ENCODE measurements at regions not wholly inside any gene's neighbourhood (a gene's known extent, or its start where the extent isn't known, plus 50 kb on each side); places are given as distances from the start of the nearest gene placed in this dataset.

- DNase-seq (ENCODE audit: extremely low spot score): no peak
- no peak for TF ChIP-seq CTCF (IDR thresholded peaks at IDR 0.05; ENCODE audit: control extremely low read depth, extremely low read depth, low read depth, missing control alignments)
- POLR2A ChIA-PET: no interaction called here
- CTCF ChIA-PET: no interaction called here
These were observed 367.0 kb downstream of the NR4A2 start for GRCh38 chr2:155965415-155966063.

- CTCF ChIA-PET: no interaction called here
- no peak for DNase-seq (ENCODE audit: extremely low spot score)
- POLR2A ChIA-PET: no interaction called here
- no peak for TF ChIP-seq CTCF (IDR thresholded peaks at IDR 0.05; ENCODE audit: control extremely low read depth, extremely low read depth, low read depth, missing control alignments)
These were observed 370.9 kb downstream of the NR4A2 start for GRCh38 chr2:155961641-155962040.

DNA sequence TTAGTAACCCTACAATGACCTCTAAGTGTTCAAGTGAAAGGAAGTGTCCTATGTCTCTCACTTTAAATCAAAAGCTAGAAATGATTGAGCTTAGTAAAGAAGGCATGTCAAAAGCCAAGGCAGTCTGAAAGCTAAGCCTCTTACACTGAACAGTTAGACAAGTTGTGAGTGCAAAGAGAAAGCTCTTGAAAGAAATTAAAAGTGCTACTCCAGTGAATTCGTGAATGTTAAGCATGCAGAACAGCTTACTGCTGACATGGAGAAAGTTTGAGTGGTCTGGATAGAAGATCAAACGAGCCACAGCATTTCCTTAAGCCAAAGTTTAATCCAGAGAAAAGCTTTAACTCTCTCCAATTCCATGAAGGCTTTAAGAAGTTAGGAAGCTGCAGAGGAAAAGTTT lies 373.7 kb downstream of the NR4A2 start:
- CTCF ChIA-PET: interaction anchor here (0.8 to 1.4 kb wide), 4 partner anchors 10 to 32 kb away, joined by 3 to 4 read pairs (median 3); no protein-coding TSS in a partner anchor
- POLR2A ChIA-PET: no interaction called here
- no peak for DNase-seq (ENCODE audit: extremely low spot score)
- no peak for TF ChIP-seq CTCF (IDR thresholded peaks at IDR 0.05; ENCODE audit: control extremely low read depth, extremely low read depth, low read depth, missing control alignments)

GRCh38 chr2:155947069-155947468 lies 385.5 kb downstream of the NR4A2 start:
- ChIA-PET CTCF (interaction anchor here (1.0 to 1.4 kb wide), 2 partner anchors 9 to 12 kb away, joined by 3 to 4 read pairs; no protein-coding TSS in a partner anchor), POLR2A (no interaction called here)
- no peak for DNase-seq (ENCODE audit: extremely low spot score)
- TF ChIP-seq CTCF (IDR thresholded peaks at IDR 0.05; ENCODE audit: control extremely low read depth, extremely low read depth, low read depth, missing control alignments): no peak

- TF ChIP-seq CTCF (IDR thresholded peaks at IDR 0.05; ENCODE audit: control extremely low read depth, extremely low read depth, low read depth, missing control alignments): no peak
- POLR2A ChIA-PET: no interaction called here
- no peak for DNase-seq (ENCODE audit: extremely low spot score)
- CTCF ChIA-PET: no interaction called here
These were observed 388.3 kb downstream of the NR4A2 start for GRCh38 chr2:155944218-155944617.

DNA sequence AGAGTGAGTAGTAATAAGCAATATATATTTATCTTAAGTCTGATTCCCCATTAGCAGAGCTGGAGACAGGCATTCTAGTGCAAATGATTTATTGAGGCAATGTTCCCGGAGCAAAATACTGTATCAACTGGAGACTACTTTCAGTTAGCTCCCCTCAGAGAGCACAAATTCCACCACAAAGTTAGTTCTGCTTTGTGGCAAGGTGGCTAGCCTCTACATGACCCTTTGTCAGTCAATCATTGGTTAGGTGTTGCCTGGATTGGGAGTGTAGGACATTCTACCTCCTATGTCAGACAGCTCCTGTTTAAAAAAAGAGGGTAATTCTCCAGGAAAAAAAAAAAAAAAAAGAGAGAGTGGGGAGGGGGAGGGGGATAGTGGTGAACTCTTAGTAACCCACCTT lies 402.2 kb downstream of the NR4A2 start:
- TF ChIP-seq CTCF (IDR thresholded peaks at IDR 0.05; ENCODE audit: control extremely low read depth, extremely low read depth, low read depth, missing control alignments): no peak
- ChIA-PET CTCF (interaction anchor here (1.7 kb wide), 1 partner anchor 24 kb away, joined by 4 read pairs; no protein-coding TSS in a partner anchor), POLR2A (no interaction called here)
- DNase-seq (ENCODE audit: extremely low spot score): no peak
